ENCODE measurements at regions not wholly inside any gene's neighbourhood (a gene's known extent, or its start where the extent isn't known, plus 50 kb on each side); places are given as distances from the start of the nearest gene placed in this dataset.
A peak's percentile ranks its signal among the peaks of the same experiment; 100 is the strongest.

GRCh38 chr18:59748628-59749360, 51.6 kb upstream of the CCBE1 start:
- H3F3A ChIP-seq (ENCODE audit: insufficient read depth), result peaks cover 60% of the 10 kb centered on the region
- TF ChIP-seq EZH2phosphoT487 (IDR thresholded peaks at IDR 0.05; ENCODE audit: insufficient read depth, low read depth) (no peak), EZH2 (IDR thresholded peaks at IDR 0.05; ENCODE audit: insufficient read depth, poor library complexity, severe bottlenecking) (no peak)
- no peaks in the 10 kb centered on the region for H3K79me2 ChIP-seq (ENCODE audit: insufficient read depth)
- H3K4me3 ChIP-seq, result 0 out of 2 replicates have a peak overlapping the region, but pooled peaks have one; percentile 18
- 19 to 24% methylated on average over 2 of the region's 2 CpGs for WGBS, 2 experiments (ENCODE audit: low coverage in 1 of 2, low lambda C conversion rate in 2 of 2, missing lambda C conversion rate in 2 of 2)
- peaks cover 66% of the 10 kb centered on the region for H3K4me1 ChIP-seq (ENCODE audit: insufficient read depth)
- H4K20me1 ChIP-seq (ENCODE audit: insufficient read depth), result no peaks in the 10 kb centered on the region
- peak overlapping the region; percentile 74 for H3K4me2 ChIP-seq (ENCODE audit: unreplicated experiment)
- in situ Hi-C loops (cut with MboI), result loop anchor here (10.0 kb wide), 1 partner anchor 66 kb away; no protein-coding TSS in a partner anchor
- H2AFZ ChIP-seq, result no peak overlapping the region
- H3K9me2 ChIP-seq (ENCODE audit: insufficient read depth), result no peaks in the 10 kb centered on the region
- no peaks in the 10 kb centered on the region for H3K27me3 ChIP-seq (replicated peaks; ENCODE audit: insufficient read depth)
- no peaks in the 10 kb centered on the region for H3K36me3 ChIP-seq (ENCODE audit: low read depth)
- no peak overlapping the region for H3K9ac ChIP-seq
- DNase-seq, result peak; percentile 96
- H3K27ac ChIP-seq, result peak overlapping the region; percentile 66
- no peaks in the 10 kb centered on the region for H3K9me3 ChIP-seq (ENCODE audit: low read depth)

Data from GM23248 (cell line).